H9 (cell line): ENCODE measurements at regions not wholly inside any gene's neighbourhood (a gene's known extent, or its start where the extent isn't known, plus 50 kb on each side); places are given as distances from the start of the nearest gene placed in this dataset.

ENCODE experiments used
- DNase-seq: peaks from one replicate; pipeline ENCODE4 v3.0.0-alpha.2; 2017
- H2AFZ ChIP-seq: one replicate; pipeline ENCODE4 v1.6.1; 2013; ENCODE audit warnings: mild to moderate bottlenecking, low read length, control low read depth, moderate library complexity
- H2AK5ac ChIP-seq: 2 replicates; pipeline ENCODE4 v1.6.1; 2013; ENCODE audit warnings: low read length, control low read depth, mixed read lengths; ENCODE audit not compliant: insufficient read length
- H2BK120ac ChIP-seq: one replicate; pipeline ENCODE4 v1.6.1; 2013; ENCODE audit warnings: low read depth, mild to moderate bottlenecking, low read length, control low read depth, inconsistent platforms; ENCODE audit not compliant: poor library complexity, severe bottlenecking
- H2BK12ac ChIP-seq: 2 replicates; pipeline ENCODE4 v1.6.1; 2013; ENCODE audit warnings: low read length, control low read depth, mixed read lengths, low read depth; ENCODE audit not compliant: insufficient read length
- H2BK15ac ChIP-seq: 2 replicates; pipeline ENCODE4 v1.6.1; 2013; ENCODE audit warnings: low read depth, low read length, control low read depth
- H2BK20ac ChIP-seq: one replicate; pipeline ENCODE4 v1.6.1; 2013; ENCODE audit warnings: low read depth, mild to moderate bottlenecking, low read length, control low read depth, inconsistent platforms; ENCODE audit not compliant: poor library complexity, severe bottlenecking
- H2BK5ac ChIP-seq: 2 replicates; pipeline ENCODE4 v1.6.1; 2013; ENCODE audit warnings: low read length, control low read depth, mixed read lengths; ENCODE audit not compliant: insufficient read length
- H3K14ac ChIP-seq: 2 replicates; pipeline ENCODE4 v1.6.1; 2013; ENCODE audit warnings: low read length, control low read depth; ENCODE audit not compliant: insufficient read depth
- H3K18ac ChIP-seq: 2 replicates; pipeline ENCODE4 v1.6.1; 2013; ENCODE audit warnings: low read depth, mild to moderate bottlenecking, mixed read lengths, low read length, control low read depth; ENCODE audit not compliant: insufficient read length
- H3K23ac ChIP-seq: 2 replicates; pipeline ENCODE4 v1.6.1; 2013; ENCODE audit warnings: low read length, control low read depth, mixed read lengths, low read depth; ENCODE audit not compliant: insufficient read length
- H3K23me2 ChIP-seq: 2 replicates; pipeline ENCODE4 v1.6.1; 2013; ENCODE audit warnings: low read depth, mild to moderate bottlenecking, mixed read lengths, low read length, control low read depth; ENCODE audit not compliant: insufficient read length, poor library complexity, severe bottlenecking
- H3K27ac ChIP-seq: 2 replicates; pipeline ENCODE4 v1.5.1; 2013; ENCODE audit warnings: low read length, control low read depth, mixed read lengths, low read depth; ENCODE audit not compliant: insufficient read length
- H3K27me3 ChIP-seq: 2 replicates; pipeline ENCODE4 v1.6.1; 2013; ENCODE audit warnings: low read length, control low read depth, inconsistent platforms; ENCODE audit not compliant: insufficient read depth
- H3K4ac ChIP-seq: 2 replicates; pipeline ENCODE4 v1.6.1; 2013; ENCODE audit warnings: low read depth, mild to moderate bottlenecking, control low read depth, inconsistent platforms, low read length, moderate library complexity
- H3K4me1 ChIP-seq: 2 replicates; pipeline ENCODE4 v1.6.1; 2013; ENCODE audit warnings: low read length, control low read depth, inconsistent platforms; ENCODE audit not compliant: insufficient read depth
- H3K4me2 ChIP-seq: 2 replicates; pipeline ENCODE4 v1.6.1; 2013; ENCODE audit warnings: low read length, control low read depth, mixed read lengths; ENCODE audit not compliant: insufficient read length, insufficient read depth
- H3K56ac ChIP-seq: 2 replicates; pipeline ENCODE4 v1.6.1; 2013; ENCODE audit warnings: low read depth, mild to moderate bottlenecking, mixed read lengths, low read length, control low read depth; ENCODE audit not compliant: insufficient read length
- H3K79me1 ChIP-seq: 2 replicates; pipeline ENCODE4 v1.6.1; 2013; ENCODE audit warnings: low read depth, mild to moderate bottlenecking, moderate library complexity, low read length, control low read depth, inconsistent platforms; ENCODE audit not compliant: insufficient read depth, poor library complexity, severe bottlenecking
- H3K79me2 ChIP-seq: 2 replicates; pipeline ENCODE4 v1.6.1; 2013; ENCODE audit warnings: low read length, control low read depth, inconsistent platforms; ENCODE audit not compliant: insufficient read depth
- H3K9ac ChIP-seq: 2 replicates; pipeline ENCODE4 v1.6.1; 2013; ENCODE audit warnings: low read length, control low read depth, mixed read lengths; ENCODE audit not compliant: insufficient read length; ENCODE audit errors: extremely low read depth
- H3K9me3 ChIP-seq: one replicate; pipeline ENCODE4 v1.6.1; 2013; ENCODE audit warnings: low read depth, low read length, inconsistent platforms; ENCODE audit not compliant: control insufficient read depth
- H3T11ph ChIP-seq: one replicate; pipeline ENCODE4 v1.6.1; 2013; ENCODE audit warnings: mild to moderate bottlenecking, low read length, control low read depth, inconsistent platforms
- H4K20me1 ChIP-seq: one replicate; pipeline ENCODE4 v1.6.1; 2013; ENCODE audit not compliant: control insufficient read depth, insufficient read length, insufficient read depth
- H4K5ac ChIP-seq: 2 replicates; pipeline ENCODE4 v1.6.1; 2013; ENCODE audit warnings: low read depth, mild to moderate bottlenecking, mixed read lengths, low read length, control low read depth; ENCODE audit not compliant: insufficient read length
- H4K8ac ChIP-seq: replicated peaks from 2 replicates; pipeline ENCODE4 v1.6.1; 2013; ENCODE audit warnings: low read length, control low read depth, mixed read lengths, low read depth; ENCODE audit not compliant: insufficient read length
- H4K91ac ChIP-seq: 2 replicates; pipeline ENCODE4 v1.6.1; 2013; ENCODE audit warnings: low read depth, mild to moderate bottlenecking, moderate library complexity, mixed read lengths, low read length, control low read depth; ENCODE audit not compliant: insufficient read length
- H3K27ac Mint-ChIP-seq, 3 experiments: 2 replicates in 2 of 3; 3 replicates in 1 of 3; pipeline ENCODE4 v1.8.0; 2020 to 2021; ENCODE audit warnings: mixed read lengths in 3 of 3, mild to moderate bottlenecking in 1 of 3, moderate library complexity in 1 of 3
- H3K27me3 Mint-ChIP-seq: 2 replicates; pipeline ENCODE4 v1.8.0; 2021; ENCODE audit warnings: low read depth, mild to moderate bottlenecking, moderate library complexity, mixed read lengths
- H3K36me3 Mint-ChIP-seq, 3 experiments: 2 replicates in 2 of 3; 3 replicates in 1 of 3; pipeline ENCODE4 v1.8.0; 2020 to 2021; ENCODE audit warnings: low read depth in 3 of 3, mixed read lengths in 3 of 3; ENCODE audit not compliant: insufficient read depth in 1 of 3
- H3K4me1 Mint-ChIP-seq, 2 experiments: 2 replicates each; pipeline ENCODE4 v1.8.0; 2020; ENCODE audit warnings: mixed read lengths in 2 of 2
- H3K4me3 Mint-ChIP-seq, 2 experiments: 2 replicates in 1 of 2; 3 replicates in 1 of 2; pipeline ENCODE4 v1.8.0; 2020 to 2021; ENCODE audit warnings: mild to moderate bottlenecking in 2 of 2, mixed read lengths in 2 of 2, moderate library complexity in 1 of 2
- H3K9me3 Mint-ChIP-seq, 2 experiments: 2 replicates in 1 of 2; 3 replicates in 1 of 2; pipeline ENCODE4 v1.8.0; 2020; ENCODE audit warnings: mild to moderate bottlenecking in 2 of 2, mixed read lengths in 2 of 2, moderate library complexity in 1 of 2
- WGBS: extraction: QIAGEN DNeasy Blood & Tissue Kit; methylation state at CpG from one replicate; pipeline ENCODE4 v1.1.7; 2013; ENCODE audit warnings: missing lambda C conversion rate, low lambda C conversion rate, mixed read lengths; ENCODE audit not compliant: insufficient read length; ENCODE audit errors: extremely low coverage; 5-methylcytosine and 5-hydroxymethylcytosine counted together
- TF ChIP-seq, protein P1 (sequence below): fragments of 200-600 bp; sonication (generic); conservative IDR thresholded peaks from 3 replicates; pipeline ENCODE4 v1.8.0; 2021; ENCODE audit warnings: antibody characterized with exemption, mild to moderate bottlenecking

DNA sequence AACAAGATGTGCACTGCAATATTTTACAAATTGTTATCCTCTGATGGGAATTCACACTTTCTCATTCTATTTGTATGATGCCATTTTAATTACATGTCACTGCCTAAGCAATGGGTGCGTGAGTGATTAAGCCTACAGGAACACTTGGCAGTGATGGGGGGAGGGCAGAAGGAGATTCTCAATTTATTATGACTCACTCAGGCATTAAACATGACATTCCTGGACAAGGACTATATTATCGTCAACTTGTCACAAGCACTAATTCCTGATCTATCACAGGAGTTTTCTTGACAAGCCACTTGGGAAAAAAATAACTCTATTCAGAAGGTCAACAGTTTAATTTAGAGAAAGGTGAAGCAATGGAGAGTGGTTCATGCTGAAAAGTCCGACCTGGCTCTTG is 556.8 kb downstream of the NSUN3 start:
- no peaks in the 10 kb centered on the region for H3K9me3 ChIP-seq
- H3K9ac ChIP-seq: no peak overlapping the region
- no peaks in the 10 kb centered on the region for H3K27me3 ChIP-seq
- H2BK15ac ChIP-seq: no peak overlapping the region
- H3K4ac ChIP-seq: no peak overlapping the region
- Mint-ChIP-seq H3K36me3 (no peaks in the 10 kb centered on the region), H3K27me3 (no peaks in the 10 kb centered on the region), H3K4me1 (no peaks in the 10 kb centered on the region), H3K4me3 (no peak overlapping the region), H3K9me3 (no peaks in the 10 kb centered on the region), H3K27ac (no peak overlapping the region)
- H3K23me2 ChIP-seq: no peaks in the 10 kb centered on the region
- H4K8ac ChIP-seq: no peak overlapping the region
- no peak overlapping the region for H3K56ac ChIP-seq
- H3T11ph ChIP-seq: no peak overlapping the region
- no peaks in the 10 kb centered on the region for H4K20me1 ChIP-seq
- no peak overlapping the region for H2BK5ac ChIP-seq
- H3K79me2 ChIP-seq: no peaks in the 10 kb centered on the region
- TF ChIP-seq, protein P1, sequence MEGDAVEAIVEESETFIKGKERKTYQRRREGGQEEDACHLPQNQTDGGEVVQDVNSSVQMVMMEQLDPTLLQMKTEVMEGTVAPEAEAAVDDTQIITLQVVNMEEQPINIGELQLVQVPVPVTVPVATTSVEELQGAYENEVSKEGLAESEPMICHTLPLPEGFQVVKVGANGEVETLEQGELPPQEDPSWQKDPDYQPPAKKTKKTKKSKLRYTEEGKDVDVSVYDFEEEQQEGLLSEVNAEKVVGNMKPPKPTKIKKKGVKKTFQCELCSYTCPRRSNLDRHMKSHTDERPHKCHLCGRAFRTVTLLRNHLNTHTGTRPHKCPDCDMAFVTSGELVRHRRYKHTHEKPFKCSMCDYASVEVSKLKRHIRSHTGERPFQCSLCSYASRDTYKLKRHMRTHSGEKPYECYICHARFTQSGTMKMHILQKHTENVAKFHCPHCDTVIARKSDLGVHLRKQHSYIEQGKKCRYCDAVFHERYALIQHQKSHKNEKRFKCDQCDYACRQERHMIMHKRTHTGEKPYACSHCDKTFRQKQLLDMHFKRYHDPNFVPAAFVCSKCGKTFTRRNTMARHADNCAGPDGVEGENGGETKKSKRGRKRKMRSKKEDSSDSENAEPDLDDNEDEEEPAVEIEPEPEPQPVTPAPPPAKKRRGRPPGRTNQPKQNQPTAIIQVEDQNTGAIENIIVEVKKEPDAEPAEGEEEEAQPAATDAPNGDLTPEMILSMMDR: no peak
- no peak overlapping the region for H3K23ac ChIP-seq
- no peak overlapping the region for H2BK120ac ChIP-seq
- no peak overlapping the region for H2BK20ac ChIP-seq
- H3K27ac ChIP-seq: no peak overlapping the region
- no peaks in the 10 kb centered on the region for H3K4me1 ChIP-seq
- H3K79me1 ChIP-seq: no peaks in the 10 kb centered on the region
- no peak overlapping the region for H3K14ac ChIP-seq
- H4K91ac ChIP-seq: no peak overlapping the region
- WGBS: no CpG with 5 or more reads among the region's 3 CpGs
- no peak overlapping the region for H2AK5ac ChIP-seq
- no peak overlapping the region for H2AFZ ChIP-seq
- H3K4me2 ChIP-seq: no peak overlapping the region
- no peak overlapping the region for H3K18ac ChIP-seq
- H4K5ac ChIP-seq: no peak overlapping the region
- H2BK12ac ChIP-seq: no peak overlapping the region
- no peak for DNase-seq
